ENCODE measurements at regions not wholly inside any gene's neighbourhood (a gene's known extent, or its start where the extent isn't known, plus 50 kb on each side); places are given as distances from the start of the nearest gene placed in this dataset.

GRCh38 chr6:74197310-74197709 is 501.3 kb downstream of the CD109 start:
- in situ Hi-C loops (cut with MboI) (no loop called here), intact Hi-C loops (cut with micrococcal nuclease) (no loop called here)
- DNase-seq (ENCODE audit: extremely low read depth in 1 of 4, low spot score in 3 of 4): no peak
- H3K9me3 ChIP-seq (replicated peaks; ENCODE audit: control insufficient read depth, insufficient read depth, low read depth, low read length): no peaks in the 10 kb centered on the region; the same call in 1 of the 2 replicates
- H3K4me3 ChIP-seq: no peak overlapping the region
- no peak for ATAC-seq
- no TSS peak for BruUV-seq (replicated peaks)
- POLR2A ChIA-PET: no interaction called here
- H3K9ac ChIP-seq (ENCODE audit: insufficient read depth in 1 of 2, low read depth in 2 of 2, low read length in 2 of 2): no peak overlapping the region
- no peaks in the 10 kb centered on the region for H3K79me2 ChIP-seq (ENCODE audit: control insufficient read depth, insufficient read depth, low read length)
- no peak for FAIRE-seq
- CTCF ChIA-PET (ENCODE audit: low intra/inter-chr PET ratio): no interaction called here
- H3K27me3 ChIP-seq (ENCODE audit: control insufficient read depth in 2 of 2, insufficient read depth in 2 of 2, low read length in 2 of 2): no peaks in the 10 kb centered on the region
- H3K4me2 ChIP-seq (ENCODE audit: insufficient read depth, low read length): no peak overlapping the region
- no peak overlapping the region for H2AFZ ChIP-seq (ENCODE audit: low read depth, low read length)
- no peaks in the 10 kb centered on the region for H4K20me1 ChIP-seq (replicated peaks; ENCODE audit: control insufficient read depth, insufficient read depth, low read length)
- no peak overlapping the region for H3K27ac ChIP-seq (ENCODE audit: extremely low read depth, low read depth, low read length)
- H3K36me3 ChIP-seq (ENCODE audit: control insufficient read depth, insufficient read depth, low read length): no peaks in the 10 kb centered on the region
- TF ChIP-seq TAF1 (IDR thresholded peaks at IDR 0.05; ENCODE audit: control insufficient read depth, extremely low read depth, insufficient read depth, low read length, severe bottlenecking): no peak
- no peak for TF ChIP-seq ZFX (CRISPR knock-in tag; IDR thresholded peaks at IDR 0.05)
- no peak for TF ChIP-seq ZNF77 (CRISPR knock-in tag; IDR thresholded peaks at IDR 0.05)
- TF ChIP-seq THAP7 (CRISPR knock-in tag; IDR thresholded peaks at IDR 0.05): no peak
- no peak for TF ChIP-seq KAT7 (CRISPR knock-in tag; IDR thresholded peaks at IDR 0.05; ENCODE audit: borderline replicate concordance)
- TF ChIP-seq ZNF695 (CRISPR knock-in tag; IDR thresholded peaks at IDR 0.05): no peak
- no peak for TF ChIP-seq DPF2 (IDR thresholded peaks at IDR 0.05)
- no peak for TF ChIP-seq KDM4B (IDR thresholded peaks at IDR 0.05; ENCODE audit: borderline replicate concordance in 2 of 2, low read depth in 1 of 2)
- TF ChIP-seq ZNF740 (CRISPR knock-in tag; IDR thresholded peaks at IDR 0.05): no peak
- no peak for TF ChIP-seq ZNF740 (tag; IDR thresholded peaks at IDR 0.05)
- no peak for TF ChIP-seq NR4A1 (CRISPR knock-in tag; IDR thresholded peaks at IDR 0.05)
- no peak for TF ChIP-seq NR4A1 (tag; IDR thresholded peaks at IDR 0.05)
- no peak for TF ChIP-seq TAF7 (tag; IDR thresholded peaks at IDR 0.05)
- no peak for TF ChIP-seq XRCC5 (IDR thresholded peaks at IDR 0.05; ENCODE audit: low read depth, low read length)
- H3K4me1 ChIP-seq (replicated peaks in 1 of 2; ENCODE audit: control insufficient read depth in 2 of 2, insufficient read depth in 2 of 2, low read length in 2 of 2): no peaks in the 10 kb centered on the region
- no peaks in the 10 kb centered on the region for H3K9me1 ChIP-seq (ENCODE audit: control insufficient read depth, insufficient read depth, low read length)

Data from K562 (cell line).